ENCODE measurements at regions not wholly inside any gene's neighbourhood (a gene's known extent, or its start where the extent isn't known, plus 50 kb on each side); places are given as distances from the start of the nearest gene placed in this dataset.
"Not testable (repeated sequence)": the region's sequence is repeated elsewhere in the genome, so short reads cannot be mapped to it uniquely, and the experiment has no call there.

GRCh38 chr1:14137411-14138134 lies 437.6 kb downstream of the PRDM2 start:
- no peak for DNase-seq (ENCODE audit: low read depth in 2 of 2)

GRCh38 chr1:14138135-14138506 lies 438.1 kb downstream of the PRDM2 start:
- no peak for DNase-seq (ENCODE audit: low read depth in 2 of 2)

GRCh38 chr1:14138687-14139086 lies 438.7 kb downstream of the PRDM2 start:
- no peak for DNase-seq (ENCODE audit: low read depth in 2 of 2)

DNA sequence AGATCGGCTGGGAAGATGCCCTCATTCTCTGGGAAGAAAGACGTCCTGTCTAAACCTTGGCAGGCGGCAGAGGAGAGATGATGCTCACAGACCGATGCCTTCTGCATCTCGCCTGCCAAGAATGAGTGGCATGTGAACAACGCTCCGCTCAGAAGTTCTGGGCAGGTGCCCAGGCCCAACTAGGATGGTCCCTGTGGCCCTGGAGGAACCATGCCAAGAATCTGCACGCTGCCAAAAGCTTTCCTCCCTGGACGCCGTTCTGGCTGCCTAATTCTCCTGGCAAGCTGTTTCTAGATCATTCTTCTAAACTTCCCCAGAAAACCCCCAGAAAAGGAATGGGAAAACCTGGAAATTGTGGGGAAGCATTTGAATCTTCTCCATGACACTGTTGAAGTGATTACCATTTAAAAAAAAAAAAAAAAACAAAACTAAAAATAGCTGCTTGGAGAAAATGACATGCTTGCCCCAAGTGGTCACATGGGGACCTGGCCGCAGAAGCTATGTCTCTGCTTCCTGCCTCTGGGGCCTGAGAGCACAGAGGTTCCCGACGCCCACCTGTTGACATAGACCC lies 440.9 kb downstream of the PRDM2 start:
- DNase-seq (ENCODE audit: low read depth in 2 of 2), result no peak

GRCh38 chr1:14141656-14142055 lies 441.7 kb downstream of the PRDM2 start:
- DNase-seq (ENCODE audit: low read depth in 2 of 2), result no peak

- no peak for DNase-seq (ENCODE audit: low read depth in 2 of 2)
These were observed 442.6 kb downstream of the PRDM2 start for GRCh38 chr1:14142397-14143100.

- DNase-seq (ENCODE audit: low read depth in 2 of 2), result no peak
These were observed 443.8 kb downstream of the PRDM2 start for GRCh38 chr1:14143777-14144176.

GRCh38 chr1:14148526-14148925 lies 448.5 kb downstream of the PRDM2 start:
- DNase-seq (ENCODE audit: low read depth in 2 of 2), result no peak

GRCh38 chr1:14149431-14149830 lies 449.1 kb upstream of the KAZN start:
- DNase-seq (ENCODE audit: low read depth in 2 of 2), result no peak

- DNase-seq (ENCODE audit: low read depth in 2 of 2), result no peak
These were observed 441.9 kb upstream of the KAZN start for GRCh38 chr1:14156543-14156942.

GRCh38 chr1:14160781-14161180 lies 437.7 kb upstream of the KAZN start:
- no peak for DNase-seq (ENCODE audit: low read depth in 2 of 2)

DNA sequence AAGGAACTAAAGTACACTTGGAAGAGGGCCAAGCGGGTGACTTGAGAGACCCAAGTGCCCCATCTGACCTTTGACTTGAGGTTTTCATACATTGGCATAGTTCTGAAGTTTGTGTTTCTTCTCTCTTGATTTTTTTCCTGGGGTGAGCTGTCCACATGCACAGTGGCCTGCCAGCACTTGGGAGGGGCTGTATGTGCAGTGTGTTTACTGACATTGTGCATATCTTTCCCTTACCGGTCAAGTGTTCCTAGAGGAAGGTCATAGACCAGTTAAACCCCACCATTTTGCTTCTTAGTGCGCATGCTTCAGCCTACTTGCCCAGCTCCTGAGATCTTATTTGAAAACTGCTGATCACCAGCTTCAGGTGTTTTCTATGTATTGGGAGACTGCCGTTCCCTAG lies 435.2 kb upstream of the KAZN start:
- DNase-seq (ENCODE audit: low read depth in 2 of 2), result no peak

- no peak for DNase-seq (ENCODE audit: low read depth in 2 of 2)
These were observed 433.1 kb upstream of the KAZN start for GRCh38 chr1:14165371-14165801.

DNA sequence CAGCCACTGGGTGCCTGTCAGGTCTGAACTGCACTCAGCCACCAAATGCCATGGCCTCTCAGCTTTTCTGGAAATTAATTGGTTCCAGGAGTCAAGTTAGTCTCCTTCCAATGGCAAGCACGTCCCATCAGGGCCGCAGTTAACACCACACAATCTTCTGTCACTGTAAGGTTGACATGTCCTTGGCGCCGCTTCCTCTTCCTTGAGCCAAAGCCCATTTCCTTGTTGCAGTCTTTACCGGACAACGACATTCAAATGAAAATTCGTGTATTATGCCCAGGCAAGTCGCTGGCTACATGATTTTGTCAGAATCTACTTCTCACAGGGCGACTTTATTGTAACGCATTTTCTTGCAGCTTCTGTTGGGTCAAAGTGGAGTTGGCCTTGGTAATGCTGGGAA lies 430.6 kb upstream of the KAZN start:
- DNase-seq (ENCODE audit: low read depth in 2 of 2), result no peak

- DNase-seq (ENCODE audit: low read depth in 2 of 2), result no peak
These were observed 430.0 kb upstream of the KAZN start for GRCh38 chr1:14168326-14169063.

- no peak for DNase-seq (ENCODE audit: low read depth in 2 of 2)
These were observed 424.9 kb upstream of the KAZN start for GRCh38 chr1:14173598-14173997.

GRCh38 chr1:14177866-14178265 lies 420.6 kb upstream of the KAZN start:
- not testable (repeated sequence) for DNase-seq (ENCODE audit: low read depth in 2 of 2)

DNA sequence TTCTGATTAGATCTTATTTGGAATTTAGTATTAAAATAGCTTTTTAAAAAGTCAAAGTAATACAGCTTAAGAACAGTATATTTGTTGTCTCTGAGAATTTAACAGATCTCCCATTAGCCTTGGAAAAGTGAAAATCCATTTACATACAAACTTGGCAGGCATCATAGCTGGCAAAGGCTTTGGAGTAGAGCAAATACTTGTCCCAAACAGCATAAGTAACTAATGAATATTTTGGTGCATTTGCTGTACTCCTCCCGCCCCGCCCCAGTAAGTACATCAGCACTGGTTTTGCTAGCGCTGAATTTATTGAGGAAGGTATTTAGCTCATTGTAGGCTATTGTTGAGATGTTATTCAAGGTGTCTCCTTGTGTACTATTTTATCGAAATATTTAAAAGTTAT lies 417.7 kb upstream of the KAZN start:
- no peak for DNase-seq (ENCODE audit: low read depth in 2 of 2)

DNA sequence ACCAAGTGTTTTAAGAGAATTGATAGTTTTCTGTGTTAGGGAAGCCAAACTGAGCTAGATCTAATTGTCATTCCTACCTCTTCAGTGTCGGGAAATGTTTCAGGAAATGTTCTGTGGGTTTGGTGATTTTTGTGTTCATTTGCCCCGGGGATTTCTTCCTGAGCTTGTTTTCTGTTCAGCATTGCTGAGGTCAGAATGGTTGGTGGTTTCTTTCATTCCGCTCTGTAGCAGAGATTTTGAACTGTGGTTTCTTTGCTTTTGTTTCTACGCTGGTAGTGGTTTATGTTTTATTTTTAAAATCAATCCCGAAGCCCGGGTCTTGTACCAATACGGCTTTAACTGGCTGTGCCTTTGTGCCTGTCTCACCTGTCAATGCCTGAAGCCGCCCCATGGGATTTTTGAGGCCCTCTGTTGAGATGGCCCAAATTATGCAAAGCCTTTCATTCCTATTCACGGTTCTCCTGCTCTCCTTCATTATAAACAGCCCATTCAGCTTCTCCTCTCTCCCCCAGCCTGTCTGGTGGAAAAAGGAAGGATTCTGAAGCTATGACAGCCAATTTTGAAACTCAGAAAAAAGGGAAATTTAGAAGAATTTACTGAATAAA lies 417.2 kb upstream of the KAZN start:
- DNase-seq (ENCODE audit: low read depth in 2 of 2), result no peak

GRCh38 chr1:14182856-14183255 lies 415.6 kb upstream of the KAZN start:
- no peak for DNase-seq (ENCODE audit: low read depth in 2 of 2)

GRCh38 chr1:14183329-14183728 lies 415.2 kb upstream of the KAZN start:
- DNase-seq (ENCODE audit: low read depth in 2 of 2), result no peak

- DNase-seq (ENCODE audit: low read depth in 2 of 2), result no peak
These were observed 414.0 kb upstream of the KAZN start for GRCh38 chr1:14184454-14184853.

All from dermis microvascular lymphatic vessel endothelial cell (primary cell).